HG02610 (cell line): ENCODE measurements at regions not wholly inside any gene's neighbourhood (a gene's known extent, or its start where the extent isn't known, plus 50 kb on each side); places are given as distances from the start of the nearest gene placed in this dataset.
A peak's percentile ranks its signal among the peaks of the same experiment; 100 is the strongest.
"Not testable (repeated sequence)": the region's sequence is repeated elsewhere in the genome, so short reads cannot be mapped to it uniquely, and the experiment has no call there.

Source experiments
- ATAC-seq: cut with Tn5 transposase; IDR thresholded peaks from one replicate; pipeline ENCODE4 v1.9.1; 2021; ENCODE audit warnings: mild to moderate bottlenecking, moderate library complexity; ENCODE audit not compliant: unreplicated experiment

GRCh38 chr10:4250587-4250887 lies 465.5 kb upstream of the KLF6 start:
- peak; percentile 79 for ATAC-seq

GRCh38 chr10:4249841-4250586 lies 465.0 kb upstream of the KLF6 start:
- no peak for ATAC-seq

- no peak for ATAC-seq
Observed at GRCh38 chr10:4247379-4247778, 462.4 kb upstream of the KLF6 start.

- no peak for ATAC-seq
Observed at GRCh38 chr10:4246881-4247358, 461.9 kb upstream of the KLF6 start.

- ATAC-seq: no peak
Observed at GRCh38 chr10:4243651-4244050, 458.6 kb upstream of the KLF6 start.

- ATAC-seq: no peak
Observed at GRCh38 chr10:4243169-4243568, 458.2 kb upstream of the KLF6 start.

GRCh38 chr10:4242561-4243035 lies 457.6 kb upstream of the KLF6 start:
- no peak for ATAC-seq

GRCh38 chr10:4241724-4242345 lies 456.8 kb upstream of the KLF6 start:
- no peak for ATAC-seq

GRCh38 chr10:4240608-4241197 lies 455.7 kb upstream of the KLF6 start:
- no peak for ATAC-seq

GRCh38 chr10:4239186-4239585 lies 454.2 kb upstream of the KLF6 start:
- ATAC-seq: no peak

- ATAC-seq: not testable (repeated sequence)
Observed at GRCh38 chr10:4236905-4237304, 451.9 kb upstream of the KLF6 start.

- ATAC-seq: no peak
Observed at GRCh38 chr10:4234661-4235060, 449.7 kb upstream of the KLF6 start.

- no peak for ATAC-seq
Observed at GRCh38 chr10:4231439-4231838, 446.4 kb upstream of the KLF6 start.

- ATAC-seq: no peak
Observed at GRCh38 chr10:4230036-4230435, 445.0 kb upstream of the KLF6 start.

- no peak for ATAC-seq
Observed at GRCh38 chr10:4229106-4229505, 444.1 kb upstream of the KLF6 start.

GRCh38 chr10:4227586-4227985 lies 442.6 kb upstream of the KLF6 start:
- no peak for ATAC-seq

- ATAC-seq: no peak
Observed at GRCh38 chr10:4226941-4227540, 442.0 kb upstream of the KLF6 start.

- no peak for ATAC-seq
Observed at GRCh38 chr10:4224178-4224577, 439.2 kb upstream of the KLF6 start.

- ATAC-seq: not testable (repeated sequence)
Observed at GRCh38 chr10:4221310-4221709, 436.3 kb upstream of the KLF6 start.

GRCh38 chr10:4219901-4220300 lies 434.9 kb upstream of the KLF6 start:
- no peak for ATAC-seq

GRCh38 chr10:4217653-4218052 lies 432.6 kb upstream of the KLF6 start:
- no peak for ATAC-seq

GRCh38 chr10:4217187-4217586 lies 432.2 kb upstream of the KLF6 start:
- no peak for ATAC-seq
